H9 (cell line): ENCODE measurements at regions not wholly inside any gene's neighbourhood (a gene's known extent, or its start where the extent isn't known, plus 50 kb on each side); places are given as distances from the start of the nearest gene placed in this dataset.

Source experiments
- DNase-seq: peaks from one replicate; pipeline ENCODE4 v3.0.0-alpha.2; 2017
- H2AFZ ChIP-seq: one replicate; pipeline ENCODE4 v1.6.1; 2013; ENCODE audit warnings: mild to moderate bottlenecking, low read length, control low read depth, moderate library complexity
- H2AK5ac ChIP-seq: 2 replicates; pipeline ENCODE4 v1.6.1; 2013; ENCODE audit warnings: low read length, control low read depth, mixed read lengths; ENCODE audit not compliant: insufficient read length
- H2BK120ac ChIP-seq: one replicate; pipeline ENCODE4 v1.6.1; 2013; ENCODE audit warnings: low read depth, mild to moderate bottlenecking, low read length, control low read depth, inconsistent platforms; ENCODE audit not compliant: poor library complexity, severe bottlenecking
- H2BK12ac ChIP-seq: 2 replicates; pipeline ENCODE4 v1.6.1; 2013; ENCODE audit warnings: low read length, control low read depth, mixed read lengths, low read depth; ENCODE audit not compliant: insufficient read length
- H2BK15ac ChIP-seq: 2 replicates; pipeline ENCODE4 v1.6.1; 2013; ENCODE audit warnings: low read depth, low read length, control low read depth
- H2BK20ac ChIP-seq: one replicate; pipeline ENCODE4 v1.6.1; 2013; ENCODE audit warnings: low read depth, mild to moderate bottlenecking, low read length, control low read depth, inconsistent platforms; ENCODE audit not compliant: poor library complexity, severe bottlenecking
- H2BK5ac ChIP-seq: 2 replicates; pipeline ENCODE4 v1.6.1; 2013; ENCODE audit warnings: low read length, control low read depth, mixed read lengths; ENCODE audit not compliant: insufficient read length
- H3K14ac ChIP-seq: 2 replicates; pipeline ENCODE4 v1.6.1; 2013; ENCODE audit warnings: low read length, control low read depth; ENCODE audit not compliant: insufficient read depth
- H3K18ac ChIP-seq: 2 replicates; pipeline ENCODE4 v1.6.1; 2013; ENCODE audit warnings: low read depth, mild to moderate bottlenecking, mixed read lengths, low read length, control low read depth; ENCODE audit not compliant: insufficient read length
- H3K23ac ChIP-seq: 2 replicates; pipeline ENCODE4 v1.6.1; 2013; ENCODE audit warnings: low read length, control low read depth, mixed read lengths, low read depth; ENCODE audit not compliant: insufficient read length
- H3K23me2 ChIP-seq: 2 replicates; pipeline ENCODE4 v1.6.1; 2013; ENCODE audit warnings: low read depth, mild to moderate bottlenecking, mixed read lengths, low read length, control low read depth; ENCODE audit not compliant: insufficient read length, poor library complexity, severe bottlenecking
- H3K27ac ChIP-seq: 2 replicates; pipeline ENCODE4 v1.5.1; 2013; ENCODE audit warnings: low read length, control low read depth, mixed read lengths, low read depth; ENCODE audit not compliant: insufficient read length
- H3K27me3 ChIP-seq: 2 replicates; pipeline ENCODE4 v1.6.1; 2013; ENCODE audit warnings: low read length, control low read depth, inconsistent platforms; ENCODE audit not compliant: insufficient read depth
- H3K4ac ChIP-seq: 2 replicates; pipeline ENCODE4 v1.6.1; 2013; ENCODE audit warnings: low read depth, mild to moderate bottlenecking, control low read depth, inconsistent platforms, low read length, moderate library complexity
- H3K4me1 ChIP-seq: 2 replicates; pipeline ENCODE4 v1.6.1; 2013; ENCODE audit warnings: low read length, control low read depth, inconsistent platforms; ENCODE audit not compliant: insufficient read depth
- H3K4me2 ChIP-seq: 2 replicates; pipeline ENCODE4 v1.6.1; 2013; ENCODE audit warnings: low read length, control low read depth, mixed read lengths; ENCODE audit not compliant: insufficient read length, insufficient read depth
- H3K56ac ChIP-seq: 2 replicates; pipeline ENCODE4 v1.6.1; 2013; ENCODE audit warnings: low read depth, mild to moderate bottlenecking, mixed read lengths, low read length, control low read depth; ENCODE audit not compliant: insufficient read length
- H3K79me1 ChIP-seq: 2 replicates; pipeline ENCODE4 v1.6.1; 2013; ENCODE audit warnings: low read depth, mild to moderate bottlenecking, moderate library complexity, low read length, control low read depth, inconsistent platforms; ENCODE audit not compliant: insufficient read depth, poor library complexity, severe bottlenecking
- H3K79me2 ChIP-seq: 2 replicates; pipeline ENCODE4 v1.6.1; 2013; ENCODE audit warnings: low read length, control low read depth, inconsistent platforms; ENCODE audit not compliant: insufficient read depth
- H3K9ac ChIP-seq: 2 replicates; pipeline ENCODE4 v1.6.1; 2013; ENCODE audit warnings: low read length, control low read depth, mixed read lengths; ENCODE audit not compliant: insufficient read length; ENCODE audit errors: extremely low read depth
- H3K9me3 ChIP-seq: one replicate; pipeline ENCODE4 v1.6.1; 2013; ENCODE audit warnings: low read depth, low read length, inconsistent platforms; ENCODE audit not compliant: control insufficient read depth
- H3T11ph ChIP-seq: one replicate; pipeline ENCODE4 v1.6.1; 2013; ENCODE audit warnings: mild to moderate bottlenecking, low read length, control low read depth, inconsistent platforms
- H4K20me1 ChIP-seq: one replicate; pipeline ENCODE4 v1.6.1; 2013; ENCODE audit not compliant: control insufficient read depth, insufficient read length, insufficient read depth
- H4K5ac ChIP-seq: 2 replicates; pipeline ENCODE4 v1.6.1; 2013; ENCODE audit warnings: low read depth, mild to moderate bottlenecking, mixed read lengths, low read length, control low read depth; ENCODE audit not compliant: insufficient read length
- H4K8ac ChIP-seq: replicated peaks from 2 replicates; pipeline ENCODE4 v1.6.1; 2013; ENCODE audit warnings: low read length, control low read depth, mixed read lengths, low read depth; ENCODE audit not compliant: insufficient read length
- H4K91ac ChIP-seq: 2 replicates; pipeline ENCODE4 v1.6.1; 2013; ENCODE audit warnings: low read depth, mild to moderate bottlenecking, moderate library complexity, mixed read lengths, low read length, control low read depth; ENCODE audit not compliant: insufficient read length
- H3K27ac Mint-ChIP-seq, 3 experiments: 2 replicates in 2 of 3; 3 replicates in 1 of 3; pipeline ENCODE4 v1.8.0; 2020 to 2021; ENCODE audit warnings: mixed read lengths in 3 of 3, mild to moderate bottlenecking in 1 of 3, moderate library complexity in 1 of 3
- H3K27me3 Mint-ChIP-seq: 2 replicates; pipeline ENCODE4 v1.8.0; 2021; ENCODE audit warnings: low read depth, mild to moderate bottlenecking, moderate library complexity, mixed read lengths
- H3K36me3 Mint-ChIP-seq, 3 experiments: 2 replicates in 2 of 3; 3 replicates in 1 of 3; pipeline ENCODE4 v1.8.0; 2020 to 2021; ENCODE audit warnings: low read depth in 3 of 3, mixed read lengths in 3 of 3; ENCODE audit not compliant: insufficient read depth in 1 of 3
- H3K4me1 Mint-ChIP-seq, 2 experiments: 2 replicates each; pipeline ENCODE4 v1.8.0; 2020; ENCODE audit warnings: mixed read lengths in 2 of 2
- H3K4me3 Mint-ChIP-seq, 2 experiments: 2 replicates in 1 of 2; 3 replicates in 1 of 2; pipeline ENCODE4 v1.8.0; 2020 to 2021; ENCODE audit warnings: mild to moderate bottlenecking in 2 of 2, mixed read lengths in 2 of 2, moderate library complexity in 1 of 2
- H3K9me3 Mint-ChIP-seq, 2 experiments: 2 replicates in 1 of 2; 3 replicates in 1 of 2; pipeline ENCODE4 v1.8.0; 2020; ENCODE audit warnings: mild to moderate bottlenecking in 2 of 2, mixed read lengths in 2 of 2, moderate library complexity in 1 of 2
- WGBS: extraction: QIAGEN DNeasy Blood & Tissue Kit; methylation state at CpG from one replicate; pipeline ENCODE4 v1.1.7; 2013; ENCODE audit warnings: missing lambda C conversion rate, low lambda C conversion rate, mixed read lengths; ENCODE audit not compliant: insufficient read length; ENCODE audit errors: extremely low coverage; 5-methylcytosine and 5-hydroxymethylcytosine counted together
- TF ChIP-seq, protein P1 (sequence below): fragments of 200-600 bp; sonication (generic); conservative IDR thresholded peaks from 3 replicates; pipeline ENCODE4 v1.8.0; 2021; ENCODE audit warnings: antibody characterized with exemption, mild to moderate bottlenecking

GRCh38 chr19:31562966-31563612, 213.9 kb upstream of the TSHZ3 start:
- Histone ChIP-seq H3K23ac (no peak overlapping the region), H3K9ac (no peak overlapping the region), H3K27ac (no peak overlapping the region), H3K4me2 (no peak overlapping the region), H2BK20ac (no peak overlapping the region), H3K56ac (no peak overlapping the region), H4K5ac (no peak overlapping the region), H3K4ac (no peak overlapping the region), H2BK12ac (no peak overlapping the region), H3K14ac (no peak overlapping the region), H3K18ac (no peak overlapping the region), H3T11ph (no peak overlapping the region), H3K9me3 (peaks cover 15% of the 10 kb centered on the region), H3K79me1 (no peaks in the 10 kb centered on the region), H2BK5ac (no peak overlapping the region), H2BK120ac (no peak overlapping the region), H2AFZ (no peak overlapping the region), H4K91ac (no peak overlapping the region), H4K8ac (no peak overlapping the region), H2BK15ac (no peak overlapping the region), H2AK5ac (no peak overlapping the region), H3K79me2 (no peaks in the 10 kb centered on the region), H3K4me1 (no peaks in the 10 kb centered on the region; the same call in 1 of the 2 replicates), H3K27me3 (no peaks in the 10 kb centered on the region), H4K20me1 (no peaks in the 10 kb centered on the region), H3K23me2 (no peaks in the 10 kb centered on the region)
- TF ChIP-seq, protein P1, sequence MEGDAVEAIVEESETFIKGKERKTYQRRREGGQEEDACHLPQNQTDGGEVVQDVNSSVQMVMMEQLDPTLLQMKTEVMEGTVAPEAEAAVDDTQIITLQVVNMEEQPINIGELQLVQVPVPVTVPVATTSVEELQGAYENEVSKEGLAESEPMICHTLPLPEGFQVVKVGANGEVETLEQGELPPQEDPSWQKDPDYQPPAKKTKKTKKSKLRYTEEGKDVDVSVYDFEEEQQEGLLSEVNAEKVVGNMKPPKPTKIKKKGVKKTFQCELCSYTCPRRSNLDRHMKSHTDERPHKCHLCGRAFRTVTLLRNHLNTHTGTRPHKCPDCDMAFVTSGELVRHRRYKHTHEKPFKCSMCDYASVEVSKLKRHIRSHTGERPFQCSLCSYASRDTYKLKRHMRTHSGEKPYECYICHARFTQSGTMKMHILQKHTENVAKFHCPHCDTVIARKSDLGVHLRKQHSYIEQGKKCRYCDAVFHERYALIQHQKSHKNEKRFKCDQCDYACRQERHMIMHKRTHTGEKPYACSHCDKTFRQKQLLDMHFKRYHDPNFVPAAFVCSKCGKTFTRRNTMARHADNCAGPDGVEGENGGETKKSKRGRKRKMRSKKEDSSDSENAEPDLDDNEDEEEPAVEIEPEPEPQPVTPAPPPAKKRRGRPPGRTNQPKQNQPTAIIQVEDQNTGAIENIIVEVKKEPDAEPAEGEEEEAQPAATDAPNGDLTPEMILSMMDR = peak; percentile 42; the same call in 2 of the 3 replicates
- no CpG with 5 or more reads among the region's 25 CpGs for WGBS
- Mint-ChIP-seq H3K27me3 (no peaks in the 10 kb centered on the region; the same call in 1 of the 2 replicates), H3K27ac (no peak overlapping the region), H3K4me3 (no peak overlapping the region), H3K9me3 (peaks cover 17 to 19% of the 10 kb centered on the region in 2 experiments), H3K36me3 (peaks cover 0 to 18% (median 9%) of the 10 kb centered on the region in 3 experiments), H3K4me1 (peaks cover 11 to 14% of the 10 kb centered on the region in 2 experiments)
- DNase-seq = peak; percentile 45
